Activated CD4-positive, alpha-beta memory T cell treated with anti-CD3 and anti-CD28 coated beads for 36 hours (primary cell): ENCODE measurements at regions not wholly inside any gene's neighbourhood (a gene's known extent, or its start where the extent isn't known, plus 50 kb on each side); places are given as distances from the start of the nearest gene placed in this dataset.
"Not testable (repeated sequence)": the region's sequence is repeated elsewhere in the genome, so short reads cannot be mapped to it uniquely, and the experiment has no call there.

Experiments used
- CTCF ChIA-PET: fragments of 350-600 bp; sonication (Branson Sonifier 250); formaldehyde crosslinking; loops from one replicate; lab custom pipeline; 2021; ENCODE audit warnings: antibody characterized with exemption, inconsistent platforms; lab: Charles Lee
- POLR2A ChIA-PET: fragments of 350-600 bp; sonication (Branson Sonifier 250); formaldehyde crosslinking; loops from one replicate; lab custom pipeline; 2021; ENCODE audit warnings: antibody characterized with exemption; lab: Charles Lee
- DNase-seq: peaks from one replicate; pipeline ENCODE4 v3.0.0-alpha.2; 2020
- H3K27ac Mint-ChIP-seq: one replicate; pipeline ENCODE4 v1.8.0; 2021; ENCODE audit warnings: mixed read lengths
- H3K27me3 Mint-ChIP-seq: one replicate; pipeline ENCODE4 v1.8.0; 2021; ENCODE audit warnings: mixed read lengths
- H3K36me3 Mint-ChIP-seq: one replicate; pipeline ENCODE4 v1.8.0; 2021; ENCODE audit warnings: mixed read lengths
- H3K4me1 Mint-ChIP-seq: one replicate; pipeline ENCODE4 v1.8.0; 2021; ENCODE audit warnings: low read depth, mixed read lengths
- H3K4me3 Mint-ChIP-seq: one replicate; pipeline ENCODE4 v1.8.0; 2021; ENCODE audit warnings: mild to moderate bottlenecking, mixed read lengths
- H3K9me3 Mint-ChIP-seq: one replicate; pipeline ENCODE4 v1.8.0; 2021; ENCODE audit warnings: mixed read lengths
- intact Hi-C: fragments of 100-400 bp; cut with micrococcal nuclease; formaldehyde crosslinking; loops from one replicate; pipeline ENCODE4 v1.15.1; 2023

GRCh38 chr2:111412841-111413650, 292.3 kb downstream of the BCL2L11 start:
- H3K27ac Mint-ChIP-seq, H3K4me1 Mint-ChIP-seq, H3K9me3 Mint-ChIP-seq, intact Hi-C loops, H3K27me3 Mint-ChIP-seq, H3K36me3 Mint-ChIP-seq, H3K4me3 Mint-ChIP-seq, POLR2A ChIA-PET, CTCF ChIA-PET: not testable (repeated sequence)
- peak; percentile 34 for DNase-seq

- not testable (repeated sequence) for DNase-seq, H3K4me3 Mint-ChIP-seq, H3K27ac Mint-ChIP-seq
These were observed 293.2 kb downstream of the BCL2L11 start for GRCh38 chr2:111413950-111414349.

GRCh38 chr2:111415765-111416743, 295.3 kb downstream of the BCL2L11 start:
- H3K9me3 Mint-ChIP-seq, H3K4me1 Mint-ChIP-seq, POLR2A ChIA-PET, H3K36me3 Mint-ChIP-seq, H3K27me3 Mint-ChIP-seq, H3K27ac Mint-ChIP-seq, DNase-seq, CTCF ChIA-PET, H3K4me3 Mint-ChIP-seq, intact Hi-C loops: not testable (repeated sequence)

More at GRCh38 chr2:111413950-111414349, 293.2 kb downstream of the BCL2L11 start:
- H3K36me3 Mint-ChIP-seq, H3K27me3 Mint-ChIP-seq, H3K4me1 Mint-ChIP-seq, POLR2A ChIA-PET, CTCF ChIA-PET, H3K9me3 Mint-ChIP-seq, intact Hi-C loops: not testable (repeated sequence)

GRCh38 chr2:111417026-111417425, 296.3 kb downstream of the BCL2L11 start:
- intact Hi-C loops, H3K4me3 Mint-ChIP-seq, H3K27me3 Mint-ChIP-seq, H3K9me3 Mint-ChIP-seq, POLR2A ChIA-PET, H3K27ac Mint-ChIP-seq, DNase-seq, CTCF ChIA-PET, H3K36me3 Mint-ChIP-seq, H3K4me1 Mint-ChIP-seq: not testable (repeated sequence)

- CTCF ChIA-PET, POLR2A ChIA-PET: not testable (repeated sequence)
These were observed 297.6 kb downstream of the BCL2L11 start for GRCh38 chr2:111418091-111418875.

GRCh38 chr2:111420074-111420473, 299.4 kb downstream of the BCL2L11 start:
- DNase-seq, POLR2A ChIA-PET, H3K9me3 Mint-ChIP-seq, intact Hi-C loops, H3K4me1 Mint-ChIP-seq, CTCF ChIA-PET, H3K36me3 Mint-ChIP-seq, H3K27me3 Mint-ChIP-seq: not testable (repeated sequence)
- peak overlapping the region; percentile 84 for H3K27ac Mint-ChIP-seq
- H3K4me3 Mint-ChIP-seq, result peak overlapping the region; percentile 70

More at GRCh38 chr2:111418091-111418875, 297.6 kb downstream of the BCL2L11 start:
- H3K27me3 Mint-ChIP-seq, intact Hi-C loops, DNase-seq, H3K36me3 Mint-ChIP-seq, H3K4me1 Mint-ChIP-seq, H3K9me3 Mint-ChIP-seq, H3K4me3 Mint-ChIP-seq, H3K27ac Mint-ChIP-seq: not testable (repeated sequence)

GRCh38 chr2:111420835-111421234, 300.1 kb downstream of the BCL2L11 start:
- H3K9me3 Mint-ChIP-seq, DNase-seq, CTCF ChIA-PET, H3K36me3 Mint-ChIP-seq, H3K27me3 Mint-ChIP-seq, POLR2A ChIA-PET, intact Hi-C loops: not testable (repeated sequence)
- Mint-ChIP-seq H3K27ac (peak overlapping the region; percentile 47), H3K4me1 (peaks cover 14% of the 10 kb centered on the region), H3K4me3 (peak overlapping the region; percentile 27)

- H3K27ac Mint-ChIP-seq, H3K27me3 Mint-ChIP-seq, POLR2A ChIA-PET, H3K9me3 Mint-ChIP-seq, intact Hi-C loops, CTCF ChIA-PET, H3K36me3 Mint-ChIP-seq, DNase-seq: not testable (repeated sequence)
- Mint-ChIP-seq H3K4me3 (peak overlapping the region; percentile 23), H3K4me1 (peaks cover 19% of the 10 kb centered on the region)
These were observed 301.2 kb downstream of the BCL2L11 start for GRCh38 chr2:111421949-111422348.

GRCh38 chr2:111422562-111422961, 301.8 kb downstream of the BCL2L11 start:
- DNase-seq, H3K27ac Mint-ChIP-seq, intact Hi-C loops, POLR2A ChIA-PET, H3K36me3 Mint-ChIP-seq, H3K9me3 Mint-ChIP-seq, CTCF ChIA-PET, H3K27me3 Mint-ChIP-seq: not testable (repeated sequence)
- Mint-ChIP-seq H3K4me1 (peaks cover 23% of the 10 kb centered on the region), H3K4me3 (peak overlapping the region; percentile 5)

GRCh38 chr2:111423184-111423583, 302.5 kb downstream of the BCL2L11 start:
- peaks cover 24% of the 10 kb centered on the region for H3K4me1 Mint-ChIP-seq
- H3K27me3 Mint-ChIP-seq, DNase-seq, H3K4me3 Mint-ChIP-seq, POLR2A ChIA-PET, CTCF ChIA-PET, H3K27ac Mint-ChIP-seq, H3K9me3 Mint-ChIP-seq, H3K36me3 Mint-ChIP-seq, intact Hi-C loops: not testable (repeated sequence)

GRCh38 chr2:111424176-111424575, 303.5 kb downstream of the BCL2L11 start:
- CTCF ChIA-PET, result not testable (repeated sequence)

More at GRCh38 chr2:111424176-111424575, 303.5 kb downstream of the BCL2L11 start:
- H3K4me3 Mint-ChIP-seq, intact Hi-C loops, H3K27ac Mint-ChIP-seq, H3K9me3 Mint-ChIP-seq, DNase-seq, H3K27me3 Mint-ChIP-seq, POLR2A ChIA-PET: not testable (repeated sequence)
- peaks cover 11% of the 10 kb centered on the region for H3K36me3 Mint-ChIP-seq
- peaks cover 30% of the 10 kb centered on the region for H3K4me1 Mint-ChIP-seq
